ENCODE measurements at regions not wholly inside any gene's neighbourhood (a gene's known extent, or its start where the extent isn't known, plus 50 kb on each side); places are given as distances from the start of the nearest gene placed in this dataset.

DNA sequence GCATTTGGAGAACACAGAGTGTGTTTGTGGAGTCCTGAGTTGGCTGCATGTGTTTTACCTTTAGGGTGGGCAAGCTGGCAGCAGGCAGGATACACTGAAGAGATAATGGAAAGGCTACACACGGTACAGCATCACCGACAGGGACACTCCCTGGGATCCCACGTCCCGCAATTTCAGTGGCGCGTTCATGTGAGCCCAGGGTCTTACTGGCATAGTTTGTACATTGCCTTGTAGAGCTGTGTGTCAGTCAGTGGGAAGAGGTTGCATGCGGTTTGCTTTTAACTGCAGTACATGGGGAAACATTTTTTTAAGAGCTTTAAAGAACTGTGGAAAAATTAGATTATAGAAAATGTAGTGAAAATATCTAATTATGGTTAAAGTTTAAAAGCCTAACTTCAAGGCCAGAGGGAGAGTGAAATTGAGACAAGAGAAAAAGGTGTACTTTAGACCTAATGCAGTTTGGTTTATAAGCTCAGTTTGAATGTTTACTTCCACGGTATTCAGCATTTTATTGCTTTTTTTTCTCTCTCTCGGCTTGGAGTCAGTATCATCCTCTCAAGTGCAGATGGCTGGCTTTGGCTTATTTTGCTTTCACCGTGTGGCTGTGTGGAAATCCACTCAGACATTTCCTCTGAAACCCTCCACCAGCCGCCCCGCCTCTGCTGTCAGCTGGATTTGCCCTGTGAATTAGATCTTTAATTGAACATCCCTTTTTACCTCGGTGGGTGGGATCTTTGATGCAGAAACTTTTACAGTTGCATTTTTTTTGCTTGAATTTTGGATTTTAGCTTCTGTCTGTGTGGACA lies 364.2 kb upstream of the COBL start:
- DNase-seq (ENCODE audit: low read depth), result no peak

DNA sequence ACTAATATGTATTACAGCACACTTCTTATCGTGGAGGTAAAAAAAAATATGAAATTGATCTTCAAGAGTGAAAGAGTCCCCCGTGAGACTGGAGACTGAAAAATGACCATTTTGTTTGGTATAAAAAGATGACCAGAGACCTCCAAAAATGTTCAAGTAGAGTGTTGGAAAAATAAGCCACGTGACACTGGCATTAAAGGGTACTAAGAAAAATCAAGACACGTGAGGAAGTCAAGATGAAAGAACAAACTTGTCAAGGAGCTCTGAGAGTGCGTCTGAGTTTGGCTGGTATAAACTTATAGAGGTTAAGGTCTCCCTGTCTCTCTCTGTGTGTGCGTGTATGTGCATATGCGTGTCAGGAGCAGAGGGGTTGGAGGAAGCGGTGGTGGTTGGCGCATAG lies 362.7 kb upstream of the COBL start:
- no peak for DNase-seq (ENCODE audit: low read depth)

DNA sequence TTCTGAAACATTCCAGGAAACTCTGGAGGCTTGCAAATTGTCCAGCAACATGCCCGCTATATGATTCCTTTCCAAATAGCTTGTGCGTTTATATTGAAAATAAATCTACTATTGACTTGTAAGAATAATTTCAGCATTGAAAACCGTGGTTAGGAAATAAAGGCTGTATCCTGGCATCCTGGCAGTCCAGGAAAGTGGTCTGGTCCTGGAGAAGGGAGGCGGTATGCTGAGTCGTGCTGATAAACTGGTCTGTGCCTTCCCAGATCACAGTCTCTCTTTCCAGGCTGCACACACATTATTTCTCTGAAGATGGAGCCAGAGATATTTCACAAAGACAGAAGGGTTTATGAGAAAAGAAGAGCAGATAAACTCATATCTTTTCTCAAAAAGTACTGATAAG lies 350.1 kb upstream of the COBL start:
- no peak for DNase-seq (ENCODE audit: low read depth)

DNA sequence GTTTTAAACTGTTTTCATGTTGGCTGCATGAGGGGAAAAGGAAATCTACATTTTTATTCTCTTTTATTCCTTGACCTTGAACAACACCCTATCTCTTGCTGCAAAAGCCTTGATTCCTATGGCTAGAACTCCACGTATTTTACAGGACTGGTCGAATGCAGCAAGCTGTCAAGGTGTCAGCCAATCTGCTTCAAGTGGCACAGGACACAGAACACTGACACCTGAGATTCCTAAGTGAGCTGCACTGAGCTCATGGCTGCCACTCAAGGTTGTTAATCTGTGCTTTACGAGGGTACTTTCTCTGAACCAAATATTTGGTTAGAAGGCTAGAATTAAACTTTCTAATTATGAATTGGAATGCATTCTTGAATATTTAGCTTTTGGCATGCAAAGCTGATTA lies 349.7 kb upstream of the COBL start:
- no peak for DNase-seq (ENCODE audit: low read depth)

DNA sequence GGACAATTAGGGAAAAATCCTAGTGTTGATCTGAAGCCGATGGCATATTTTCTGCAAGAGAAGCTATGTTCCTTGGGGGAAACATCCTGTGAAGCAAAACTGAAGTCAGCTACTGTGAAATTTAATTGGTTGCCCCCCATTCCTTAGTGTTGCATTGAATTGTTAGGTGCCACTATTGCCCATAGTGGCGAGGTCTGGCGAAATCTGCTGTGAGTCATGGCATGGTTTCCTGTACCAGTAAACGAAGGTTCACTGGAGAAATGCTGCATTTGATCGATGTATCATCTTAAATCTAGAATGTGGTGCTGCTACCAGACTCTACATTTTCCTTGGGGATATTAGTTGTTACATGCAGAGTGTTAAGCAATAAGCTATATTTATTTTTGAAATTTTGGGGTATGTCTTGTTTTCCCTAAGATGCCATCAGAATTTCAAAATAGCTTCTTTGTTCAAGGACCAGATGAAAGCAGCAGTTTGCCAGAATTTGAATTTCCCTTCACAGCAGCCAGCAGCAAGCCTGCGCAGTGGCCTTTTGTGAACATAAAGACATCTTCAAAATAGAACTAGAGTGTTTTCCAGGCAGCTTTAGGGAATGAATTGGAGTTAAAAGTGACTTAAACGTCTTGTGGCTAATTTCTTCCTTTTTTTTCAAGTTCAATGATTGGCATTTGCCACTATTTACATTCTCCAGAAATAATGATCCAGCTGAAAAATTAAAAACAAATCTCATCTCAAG lies 348.6 kb upstream of the COBL start:
- DNase-seq (ENCODE audit: low read depth), result no peak

DNA sequence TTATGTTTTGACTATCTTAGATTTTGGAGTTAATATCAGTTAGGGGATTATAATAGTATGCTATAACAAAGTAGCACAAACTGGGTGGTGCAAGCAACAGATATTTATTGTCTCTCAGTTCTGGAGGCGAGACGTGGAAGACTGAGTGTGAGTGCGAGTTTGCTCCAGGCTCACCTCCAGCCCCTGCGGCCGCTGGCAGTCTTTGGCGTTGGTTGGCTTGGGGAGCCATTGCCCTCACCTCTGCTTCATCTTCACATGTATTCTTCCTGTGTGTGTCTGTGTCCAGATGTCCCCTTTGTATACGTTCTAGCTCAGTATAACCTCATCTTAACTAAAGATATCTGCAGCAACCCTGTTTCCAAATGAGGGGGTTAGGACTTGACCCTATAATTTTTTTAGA lies 343.9 kb upstream of the COBL start:
- DNase-seq (ENCODE audit: low read depth), result no peak

DNA sequence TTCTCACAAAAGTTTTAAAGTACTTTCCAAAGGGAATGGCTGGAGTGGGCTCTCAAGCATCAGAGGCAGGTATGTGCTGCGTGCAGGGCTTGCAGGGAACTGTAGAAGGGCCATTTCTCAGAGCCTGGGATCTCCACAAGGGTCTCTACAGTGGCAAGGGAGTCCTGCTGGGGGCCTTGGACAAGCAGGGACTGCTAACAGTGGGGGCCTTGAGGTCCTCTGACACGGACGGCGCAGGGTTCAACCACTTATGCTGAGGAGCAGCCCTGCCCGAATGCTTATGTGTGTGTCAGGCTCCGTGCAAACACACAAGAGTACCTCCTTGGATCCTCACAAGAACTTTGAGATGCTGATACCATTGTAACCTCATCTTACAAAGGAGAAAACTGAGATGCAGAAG lies 342.1 kb upstream of the COBL start:
- DNase-seq (ENCODE audit: low read depth), result no peak

DNA sequence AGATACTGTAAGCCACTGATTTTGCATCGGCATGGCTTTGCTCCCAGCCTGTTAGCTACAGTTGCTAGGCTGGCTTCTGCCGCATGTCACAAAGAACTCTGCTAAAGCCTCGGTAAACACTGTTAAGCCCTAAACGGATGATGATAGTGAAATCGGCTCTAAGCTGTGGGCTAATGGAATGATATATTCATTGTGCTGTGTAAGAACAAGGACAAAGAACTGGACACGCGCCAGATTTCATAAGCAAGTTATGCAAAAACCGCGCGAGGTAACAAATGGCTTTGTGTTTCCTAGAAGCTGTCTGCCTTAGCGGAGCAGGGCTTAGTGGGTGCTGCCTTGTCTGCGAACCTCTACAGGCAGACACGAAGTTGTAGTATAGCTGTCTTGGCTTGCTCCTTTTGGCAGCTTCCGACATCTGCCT lies 331.3 kb upstream of the COBL start:
- DNase-seq (ENCODE audit: low read depth), result no peak

DNA sequence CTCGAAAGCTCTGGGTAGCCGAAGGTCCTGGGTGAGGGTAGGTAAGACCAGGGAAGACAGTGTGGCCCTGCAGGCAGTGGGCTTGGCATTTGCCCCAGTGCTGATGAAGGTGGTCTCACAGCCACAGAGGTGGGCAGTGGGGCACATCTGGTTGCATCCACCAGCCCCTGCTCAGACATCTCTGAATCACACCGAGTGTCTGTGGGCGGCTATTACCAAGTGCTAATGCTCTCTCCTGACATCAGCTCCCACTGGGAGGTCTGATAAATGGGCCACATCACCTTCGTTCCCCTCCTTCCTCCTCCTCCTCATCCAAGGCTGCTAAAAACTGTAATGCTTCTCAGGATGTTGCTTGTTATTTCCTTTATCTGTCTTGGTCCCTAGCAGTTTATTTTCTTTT lies 330.9 kb upstream of the COBL start:
- DNase-seq (ENCODE audit: low read depth), result no peak

DNA sequence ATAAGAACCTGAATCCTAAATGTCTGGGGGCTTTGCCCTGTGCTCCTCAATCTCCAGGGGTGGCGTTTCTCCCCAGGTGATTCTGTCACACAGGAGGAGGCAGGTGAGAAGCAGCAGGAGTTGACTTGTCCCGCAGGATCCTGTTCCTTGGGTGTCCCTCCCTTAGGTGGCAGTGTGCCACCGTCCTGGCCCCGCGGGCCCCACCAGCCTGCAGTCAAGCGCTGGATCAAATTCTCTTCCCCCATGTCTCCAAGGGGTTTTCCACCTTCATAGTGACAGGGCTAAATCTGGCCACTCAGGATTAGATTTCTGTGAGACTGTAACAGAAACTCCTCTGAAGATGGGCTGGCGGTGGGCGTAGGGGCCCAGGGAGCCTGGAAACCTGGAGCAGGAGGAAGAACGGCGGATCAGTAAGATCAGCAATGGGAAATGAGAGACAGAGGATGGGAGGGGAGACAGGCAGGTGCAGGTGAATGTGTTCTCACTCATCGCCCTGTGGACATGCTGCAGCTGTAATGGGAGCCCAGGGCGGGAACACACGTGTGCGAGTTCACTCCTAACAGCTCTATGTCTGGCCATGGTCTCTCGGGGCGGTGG lies 329.2 kb upstream of the COBL start:
- no peak for DNase-seq (ENCODE audit: low read depth)

DNA sequence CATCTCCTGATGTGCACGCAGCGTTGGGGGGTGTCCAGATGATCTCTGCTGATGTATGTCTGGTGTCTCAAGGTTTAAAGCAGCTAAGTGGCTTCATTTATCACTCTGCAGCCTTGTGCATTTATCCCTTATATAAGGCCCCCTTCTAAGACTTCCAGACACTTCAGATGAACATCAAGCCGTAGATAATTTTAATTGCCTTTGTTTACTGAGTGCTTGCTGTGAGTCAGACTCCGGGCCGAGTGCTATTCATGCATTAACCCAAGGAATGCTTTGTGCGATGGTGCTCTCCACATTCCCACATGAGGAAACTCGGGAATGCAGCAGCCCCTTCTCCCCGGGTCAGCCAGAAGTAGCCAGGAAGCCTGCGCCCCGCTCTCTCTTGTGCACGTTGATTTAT lies 328.6 kb upstream of the COBL start:
- DNase-seq (ENCODE audit: low read depth), result no peak

DNA sequence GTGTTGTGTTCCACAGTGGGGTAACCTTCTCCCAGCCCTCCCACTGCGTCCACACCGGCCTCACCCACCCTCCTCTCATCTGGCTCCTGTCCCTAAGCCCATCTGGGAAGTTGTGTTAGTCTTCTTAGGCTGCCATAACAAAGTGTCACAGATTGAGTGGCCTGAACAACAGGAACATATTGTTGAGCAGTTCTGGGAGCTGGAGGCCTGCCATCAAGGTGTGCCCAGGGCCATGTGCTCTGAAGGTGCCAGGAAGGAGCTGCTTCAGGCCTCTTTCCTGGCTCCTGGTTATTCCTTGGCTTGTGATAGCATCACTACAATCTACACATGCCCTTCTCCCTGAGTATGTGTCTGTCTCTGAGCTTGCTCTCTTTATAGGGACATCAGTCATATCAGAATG lies 327.6 kb upstream of the COBL start:
- no peak for DNase-seq (ENCODE audit: low read depth)

DNA sequence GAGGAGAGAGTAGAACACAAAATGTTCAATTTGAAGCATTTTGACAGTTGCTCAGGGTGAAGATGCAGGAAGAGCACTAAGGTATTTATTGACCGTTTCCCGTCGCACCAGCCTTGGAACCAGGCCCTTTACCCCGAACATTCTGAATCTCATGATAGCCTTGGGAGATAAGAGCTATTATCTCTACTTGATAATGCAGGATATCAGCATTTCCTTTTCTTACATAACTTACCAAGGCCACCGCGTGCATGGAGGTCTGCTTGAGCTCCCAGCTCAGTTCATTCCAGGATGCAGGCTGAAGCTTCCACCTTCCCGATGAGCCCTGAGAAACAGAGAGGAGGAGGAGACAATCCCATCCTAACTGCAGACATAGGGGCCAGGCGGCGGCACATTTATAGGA lies 324.2 kb upstream of the COBL start:
- DNase-seq (ENCODE audit: low read depth), result no peak

DNA sequence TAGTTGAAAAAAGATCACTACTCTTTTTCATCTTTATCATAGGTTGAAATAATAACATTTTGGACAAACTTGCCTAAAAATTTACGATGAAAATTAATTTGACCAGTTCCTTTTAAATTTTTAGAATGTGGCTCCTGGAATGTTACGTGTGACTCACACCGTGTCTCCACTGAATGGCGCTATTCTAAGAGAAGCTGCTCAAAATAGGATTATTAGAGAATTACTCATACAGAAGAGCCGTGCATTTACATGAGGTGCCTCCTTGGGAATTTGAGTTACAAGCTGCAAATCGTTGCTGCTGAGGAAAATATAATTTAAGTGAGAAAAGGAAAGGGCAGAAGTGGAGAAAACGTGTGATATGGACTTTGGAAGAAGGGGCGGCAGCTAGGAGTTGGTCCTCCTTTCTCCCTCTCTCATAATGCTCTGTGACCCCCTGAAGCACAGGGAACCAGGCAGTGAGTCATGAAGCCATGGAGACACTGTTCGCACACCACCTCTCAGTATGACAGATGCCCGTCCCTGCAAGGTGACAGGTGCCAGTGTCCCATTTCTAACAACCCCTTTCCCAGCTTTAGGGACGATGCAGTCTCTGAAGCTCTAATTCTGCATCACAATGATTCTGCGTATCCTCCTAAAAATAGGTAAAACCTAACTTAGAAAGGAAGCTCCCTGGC lies 323.2 kb upstream of the COBL start:
- no peak for DNase-seq (ENCODE audit: low read depth)

DNA sequence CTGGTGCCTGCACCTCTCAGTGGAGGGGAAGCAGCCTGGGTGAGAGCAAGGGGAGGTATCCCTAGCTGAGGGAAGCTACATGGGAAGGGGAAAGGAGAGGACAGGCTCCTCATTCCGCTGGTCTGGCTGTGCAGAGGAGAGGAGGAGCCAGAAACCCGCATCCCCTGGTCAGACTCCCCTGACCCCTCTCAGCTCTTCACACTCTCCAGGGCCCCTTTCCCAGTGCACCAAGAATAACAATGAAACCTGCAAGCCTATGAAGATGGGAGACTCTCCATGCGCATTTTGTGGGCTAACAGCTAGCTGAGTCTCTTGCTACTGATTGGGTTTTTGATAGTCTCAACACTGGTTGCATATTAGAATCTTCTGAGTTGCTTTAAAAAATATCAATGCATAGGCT lies 319.9 kb upstream of the COBL start:
- no peak for DNase-seq (ENCODE audit: low read depth)

DNA sequence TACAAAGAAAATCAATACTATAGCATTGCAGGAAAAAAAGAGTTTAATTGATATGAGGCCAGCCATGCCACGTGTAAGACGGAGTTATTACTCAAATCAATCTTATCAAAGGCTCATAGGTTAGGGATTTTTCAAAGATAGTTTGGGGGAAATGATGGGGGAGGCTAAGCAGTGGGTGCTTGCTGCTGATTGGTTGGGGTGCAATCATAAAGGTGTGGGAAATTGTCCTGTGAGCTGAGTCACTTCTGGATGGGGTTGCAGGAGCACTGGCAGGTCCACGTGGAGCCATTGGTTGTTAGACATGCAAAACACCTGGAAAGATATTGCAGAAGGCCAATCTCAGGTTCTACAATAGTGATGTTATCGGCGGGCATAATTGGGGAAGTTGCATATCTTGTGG lies 319.2 kb upstream of the COBL start:
- DNase-seq (ENCODE audit: low read depth), result no peak

DNA sequence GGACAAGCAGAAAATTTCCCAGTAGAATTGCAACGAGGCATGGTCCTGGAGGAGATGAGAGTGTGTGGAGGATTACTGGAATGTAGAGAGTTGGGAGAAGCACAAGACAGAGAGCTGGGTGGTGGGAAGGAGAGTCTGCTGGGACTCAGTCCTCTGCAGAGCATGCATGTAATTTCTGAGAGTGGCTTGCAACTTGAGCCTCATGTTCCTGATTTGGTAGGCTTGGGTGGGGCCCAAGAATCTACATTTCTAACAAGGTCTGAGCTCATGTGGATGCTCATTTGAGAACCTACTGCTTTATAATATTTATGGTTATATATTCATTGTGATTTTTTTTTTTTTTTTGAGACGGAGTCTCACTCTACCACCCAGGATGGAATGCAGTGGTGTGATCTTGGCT lies 317.9 kb upstream of the COBL start:
- DNase-seq (ENCODE audit: low read depth), result no peak

DNA sequence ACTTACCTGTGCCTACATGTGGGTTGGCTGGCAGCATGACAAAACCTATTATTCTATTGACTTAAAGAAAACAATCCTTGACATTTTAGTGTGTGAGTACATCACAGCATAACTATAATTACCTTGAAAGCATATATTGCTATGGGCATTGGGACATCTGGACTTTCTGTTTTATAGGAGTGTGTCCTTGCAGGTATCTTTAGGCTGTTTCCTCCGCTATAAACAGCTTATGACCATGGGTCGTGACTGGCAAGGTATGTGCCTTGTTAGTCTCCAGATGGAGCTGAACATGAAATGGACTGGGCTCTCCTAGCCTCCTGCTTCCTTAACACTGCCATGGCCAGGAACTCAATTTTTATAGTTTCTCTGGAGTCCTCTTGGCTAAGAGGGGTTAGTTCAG lies 317.4 kb upstream of the COBL start:
- no peak for DNase-seq (ENCODE audit: low read depth)

DNA sequence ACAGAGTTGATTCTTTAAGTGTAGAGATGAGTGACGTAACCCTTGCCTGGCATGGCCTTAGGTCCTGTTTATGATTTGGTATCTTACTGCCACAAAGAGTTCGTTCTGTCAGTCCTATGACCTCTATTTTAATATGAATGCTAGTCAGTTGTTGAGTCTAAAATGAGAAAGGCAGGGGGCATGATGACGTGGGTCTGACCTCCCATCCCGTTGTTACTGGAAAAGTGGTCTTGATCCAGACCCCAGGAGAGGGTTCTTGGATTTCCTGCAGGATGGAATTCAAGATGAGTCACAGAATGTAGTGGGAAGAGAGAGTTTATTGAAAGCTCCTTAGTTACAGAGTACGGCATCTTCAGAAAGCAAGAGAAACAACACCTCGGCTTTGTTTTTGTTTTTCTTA lies 317.0 kb upstream of the COBL start:
- no peak for DNase-seq (ENCODE audit: low read depth)

DNA sequence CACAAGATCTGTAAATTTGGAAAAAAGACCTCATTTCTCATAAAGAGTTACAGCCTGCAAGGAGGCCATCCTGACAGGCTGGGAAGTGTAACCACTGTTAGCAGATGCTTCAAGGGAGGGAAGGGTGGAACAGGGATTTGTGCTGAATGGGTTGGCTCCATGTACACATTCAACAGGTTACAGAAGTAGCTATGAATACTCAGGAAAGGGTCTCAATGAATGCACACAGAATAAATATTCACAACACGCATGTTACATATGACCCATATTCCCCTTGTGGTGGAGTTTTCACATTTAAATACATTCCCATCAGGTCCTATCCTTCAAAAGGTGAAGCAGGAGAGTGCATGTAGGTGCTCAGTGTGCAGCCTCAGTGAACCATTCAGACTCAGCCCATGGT lies 316.4 kb upstream of the COBL start:
- DNase-seq (ENCODE audit: low read depth), result no peak

DNA sequence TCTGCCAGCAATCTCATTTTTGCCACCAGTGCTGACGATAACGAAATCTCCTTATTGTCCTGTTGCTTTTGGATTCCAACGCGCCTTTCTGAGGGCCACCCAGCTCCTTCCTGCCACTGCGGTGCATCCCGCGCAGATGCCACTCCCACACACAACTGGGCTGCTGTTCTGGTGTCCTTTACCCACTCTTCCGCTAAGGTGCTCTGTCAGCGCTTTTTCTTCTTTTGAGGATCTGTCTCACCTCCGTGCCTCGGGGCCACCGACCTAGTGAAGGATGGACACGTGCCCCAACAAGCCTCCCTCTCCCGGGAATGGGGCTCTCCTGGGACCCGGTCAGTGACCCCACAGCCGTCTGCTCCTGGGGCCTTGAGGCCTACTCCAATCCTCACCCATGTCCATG lies 314.3 kb upstream of the COBL start:
- DNase-seq (ENCODE audit: low read depth), result no peak

DNA sequence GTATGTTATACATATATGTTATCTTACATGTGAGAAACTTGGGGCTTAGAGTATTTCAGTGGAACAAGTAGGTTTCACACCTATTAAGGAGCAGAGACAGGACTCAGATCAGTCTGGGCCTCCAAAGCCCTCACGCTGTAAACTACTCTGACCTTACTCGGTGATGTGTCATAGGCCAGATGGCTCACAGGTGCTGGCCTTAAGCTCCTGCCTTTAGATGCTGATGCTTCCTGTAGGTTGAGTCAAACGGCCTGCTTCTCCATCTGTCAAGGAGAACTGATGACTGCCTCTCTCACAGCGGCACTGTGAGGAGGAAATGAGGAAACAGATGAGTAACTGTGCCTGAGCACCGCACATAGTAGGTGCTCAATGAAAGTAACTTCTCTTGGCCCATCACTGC lies 312.6 kb upstream of the COBL start:
- no peak for DNase-seq (ENCODE audit: low read depth)

DNA sequence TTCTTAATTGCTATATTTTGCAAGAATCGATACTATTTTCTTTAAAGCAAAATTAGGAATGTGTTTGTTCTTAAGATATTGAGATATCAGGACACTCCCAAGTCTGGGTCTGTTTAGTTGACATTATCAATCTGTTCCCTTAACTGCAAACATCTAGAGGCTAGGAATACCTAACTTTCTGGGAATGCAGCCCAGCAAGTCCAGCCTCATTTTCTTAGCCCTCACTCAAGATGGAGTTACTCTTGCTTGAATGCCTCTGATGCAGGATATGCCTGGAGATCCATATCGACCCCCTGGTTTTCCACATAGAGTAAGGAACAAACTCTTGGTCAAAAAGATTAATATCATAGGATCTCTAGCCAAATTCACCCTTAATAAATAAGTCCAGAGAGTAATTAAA lies 305.3 kb upstream of the COBL start:
- DNase-seq (ENCODE audit: low read depth), result no peak

All from Daoy (cell line).